Hepatic stellate cell (primary cell): ENCODE measurements at regions not wholly inside any gene's neighbourhood (a gene's known extent, or its start where the extent isn't known, plus 50 kb on each side); places are given as distances from the start of the nearest gene placed in this dataset.
A peak's percentile ranks its signal among the peaks of the same experiment; 100 is the strongest.

ENCODE experiments used
- DNase-seq: peaks from one replicate; pipeline ENCODE4 v3.0.0; 2011; ENCODE audit warnings: low spot score

DNA sequence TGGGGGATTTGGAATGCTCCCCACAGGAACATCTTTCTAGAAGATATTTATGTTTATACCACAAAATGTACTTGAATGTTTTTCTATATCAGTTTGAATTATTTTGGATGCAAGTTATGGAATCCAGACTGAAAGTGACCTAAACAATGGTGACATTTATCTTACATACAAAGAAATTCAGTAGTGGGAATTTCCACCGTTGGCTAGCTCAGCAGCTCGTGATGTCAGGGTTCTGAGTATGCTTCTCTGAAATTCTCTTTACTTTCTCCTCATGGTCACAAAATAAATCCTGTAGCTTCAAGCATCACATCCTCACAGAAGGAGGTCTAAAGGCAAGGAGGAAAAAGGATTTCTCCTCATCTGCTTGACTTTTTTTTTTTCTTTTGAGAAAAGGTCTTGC is 105.3 kb downstream of the AKAIN1 start:
- no peak for DNase-seq

- no peak for DNase-seq
Observed at GRCh38 chr18:5075297-5075696, 121.8 kb downstream of the AKAIN1 start.

DNA sequence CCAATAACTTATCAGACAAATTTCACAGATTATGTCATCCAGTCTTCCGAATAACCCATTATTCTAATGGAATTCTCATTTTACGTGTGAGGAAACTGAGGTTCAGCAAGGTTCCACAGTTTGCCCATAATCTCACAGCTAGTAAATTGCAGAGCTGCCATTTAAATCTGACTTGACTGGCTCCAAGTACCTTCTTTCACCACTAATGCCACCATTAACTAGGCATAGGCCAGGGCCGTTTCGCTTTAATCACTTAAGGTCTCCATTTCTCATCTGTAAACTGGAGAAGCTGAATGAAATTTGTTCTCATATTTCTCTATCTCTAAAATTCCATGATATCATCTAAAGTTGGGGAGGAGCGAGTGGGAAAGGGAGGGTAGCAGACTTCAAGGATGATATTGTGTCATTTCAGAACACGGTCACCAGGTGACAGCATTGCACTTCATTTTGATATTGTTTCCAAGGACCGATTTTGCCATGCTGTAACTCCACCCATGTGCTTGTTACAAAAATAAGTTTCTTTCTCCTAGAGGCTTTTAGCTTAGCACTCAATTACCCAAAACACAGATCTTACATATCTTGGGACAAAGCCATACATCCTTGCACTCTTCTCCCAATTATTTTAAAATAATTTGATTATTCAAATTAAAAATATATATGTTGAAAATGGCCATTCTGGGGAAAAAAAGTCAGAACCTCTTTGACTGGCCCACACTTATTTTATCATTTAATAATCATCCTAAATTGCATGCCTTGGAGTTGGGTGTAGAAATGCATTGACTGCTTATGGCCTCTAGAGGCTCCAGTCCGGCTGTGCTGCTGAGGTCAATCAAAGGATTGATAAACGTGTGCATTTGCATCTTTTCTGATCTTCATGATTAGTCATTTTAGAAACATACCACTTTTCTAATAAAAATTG is 123.8 kb downstream of the AKAIN1 start:
- DNase-seq: peak; percentile 4

DNA sequence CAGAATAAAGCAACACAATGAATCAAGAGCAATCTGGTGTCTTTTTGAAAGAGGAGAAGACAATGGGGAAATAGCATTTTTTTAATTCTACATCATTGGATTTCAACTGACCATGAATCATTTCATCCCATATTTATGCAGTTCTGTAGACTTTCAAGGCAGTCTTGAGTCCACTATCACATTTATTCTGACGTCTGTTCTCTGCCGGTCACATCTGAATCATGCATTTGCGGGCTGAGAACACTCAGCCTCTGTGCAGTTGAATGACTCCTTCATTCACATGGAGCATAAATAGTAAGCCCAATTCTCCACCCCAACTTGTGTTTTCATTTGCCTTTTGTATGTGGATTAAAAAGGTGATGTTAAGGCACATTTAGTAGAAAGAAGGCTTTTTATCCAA is 128.2 kb downstream of the AKAIN1 start:
- no peak for DNase-seq

GRCh38 chr18:5066380-5066977 is 130.6 kb downstream of the AKAIN1 start:
- no peak for DNase-seq

DNA sequence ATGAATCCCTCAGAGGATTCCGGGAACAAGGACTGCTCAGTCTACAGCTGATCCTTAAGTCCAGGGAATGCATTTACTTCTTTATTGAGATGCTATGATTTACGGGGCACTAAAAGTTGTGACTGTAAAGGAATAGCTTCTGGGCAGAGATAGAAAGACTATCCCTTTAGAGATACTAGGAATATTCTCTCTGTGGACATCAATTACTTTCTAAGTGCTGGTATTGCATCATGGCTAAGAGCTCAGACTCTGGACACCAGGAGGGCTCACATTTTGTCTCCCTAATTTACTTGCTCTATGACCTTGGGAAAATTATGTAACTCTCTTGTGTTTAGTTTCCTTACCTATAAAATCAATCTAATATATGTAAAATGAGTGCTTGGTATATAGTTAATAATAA is 131.4 kb downstream of the AKAIN1 start:
- no peak for DNase-seq

DNA sequence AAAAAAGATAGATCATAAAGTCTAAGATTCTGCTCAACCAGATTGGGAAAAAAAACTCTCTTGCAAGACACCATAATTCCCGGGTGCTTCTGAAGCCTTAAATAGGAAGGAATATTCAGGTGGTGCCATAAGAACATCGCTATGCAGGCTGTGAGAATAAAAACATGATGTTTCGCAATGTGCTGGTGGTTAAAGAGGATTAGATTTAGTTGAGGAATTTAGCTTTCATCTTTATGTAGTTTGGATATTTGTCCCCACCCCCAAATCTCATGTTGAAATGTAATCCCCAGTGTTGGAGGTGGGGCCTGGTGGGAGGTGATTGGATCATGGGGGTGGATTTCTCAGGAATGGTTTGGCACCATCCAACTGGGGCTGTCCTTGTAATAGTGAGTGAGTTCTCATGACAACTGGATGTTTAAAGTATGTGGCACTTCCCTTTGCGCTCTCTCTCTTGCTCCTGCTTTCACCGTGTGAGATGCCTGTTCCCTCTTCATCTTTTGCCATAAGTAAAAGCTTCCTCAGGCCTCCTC is 132.2 kb downstream of the AKAIN1 start:
- no peak for DNase-seq

DNA sequence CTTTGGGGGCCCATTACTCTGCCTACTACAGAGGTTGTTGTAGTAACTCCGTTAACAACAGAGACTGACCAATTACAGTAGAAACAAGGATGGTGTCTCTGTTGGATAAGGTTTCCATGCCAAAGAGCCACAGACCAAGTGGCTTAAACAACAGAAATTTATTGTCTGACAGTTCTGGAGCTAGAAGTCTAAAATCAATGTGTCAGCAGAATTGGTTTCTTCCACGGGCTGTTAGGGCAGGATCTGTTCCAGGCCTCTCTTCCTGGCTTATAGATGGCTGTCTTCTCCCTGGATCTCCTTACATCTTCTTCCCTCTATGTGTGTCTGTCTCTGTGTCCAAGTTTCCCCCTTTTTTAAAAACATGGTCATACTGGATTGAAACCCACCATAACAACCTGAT is 135.3 kb downstream of the AKAIN1 start:
- DNase-seq: no peak

- DNase-seq: no peak
Observed at GRCh38 chr18:5060543-5060942, 136.5 kb downstream of the AKAIN1 start.

DNA sequence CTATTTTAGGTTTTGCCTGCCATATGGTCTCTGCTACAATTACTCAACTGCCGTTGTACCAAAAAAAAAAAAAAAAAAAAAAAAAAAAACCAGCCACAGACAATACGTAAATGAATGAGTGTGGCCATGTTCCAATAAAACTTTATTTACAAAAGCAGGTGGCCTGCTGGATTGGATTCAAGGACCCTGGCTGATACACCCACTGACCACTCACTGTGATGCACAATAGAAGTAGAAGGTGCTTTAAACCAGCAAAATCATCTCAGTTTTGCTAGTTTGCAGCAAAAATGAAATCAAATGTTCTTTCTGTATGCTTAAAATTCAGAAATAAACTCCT is 137.4 kb downstream of the AKAIN1 start:
- no peak for DNase-seq

DNA sequence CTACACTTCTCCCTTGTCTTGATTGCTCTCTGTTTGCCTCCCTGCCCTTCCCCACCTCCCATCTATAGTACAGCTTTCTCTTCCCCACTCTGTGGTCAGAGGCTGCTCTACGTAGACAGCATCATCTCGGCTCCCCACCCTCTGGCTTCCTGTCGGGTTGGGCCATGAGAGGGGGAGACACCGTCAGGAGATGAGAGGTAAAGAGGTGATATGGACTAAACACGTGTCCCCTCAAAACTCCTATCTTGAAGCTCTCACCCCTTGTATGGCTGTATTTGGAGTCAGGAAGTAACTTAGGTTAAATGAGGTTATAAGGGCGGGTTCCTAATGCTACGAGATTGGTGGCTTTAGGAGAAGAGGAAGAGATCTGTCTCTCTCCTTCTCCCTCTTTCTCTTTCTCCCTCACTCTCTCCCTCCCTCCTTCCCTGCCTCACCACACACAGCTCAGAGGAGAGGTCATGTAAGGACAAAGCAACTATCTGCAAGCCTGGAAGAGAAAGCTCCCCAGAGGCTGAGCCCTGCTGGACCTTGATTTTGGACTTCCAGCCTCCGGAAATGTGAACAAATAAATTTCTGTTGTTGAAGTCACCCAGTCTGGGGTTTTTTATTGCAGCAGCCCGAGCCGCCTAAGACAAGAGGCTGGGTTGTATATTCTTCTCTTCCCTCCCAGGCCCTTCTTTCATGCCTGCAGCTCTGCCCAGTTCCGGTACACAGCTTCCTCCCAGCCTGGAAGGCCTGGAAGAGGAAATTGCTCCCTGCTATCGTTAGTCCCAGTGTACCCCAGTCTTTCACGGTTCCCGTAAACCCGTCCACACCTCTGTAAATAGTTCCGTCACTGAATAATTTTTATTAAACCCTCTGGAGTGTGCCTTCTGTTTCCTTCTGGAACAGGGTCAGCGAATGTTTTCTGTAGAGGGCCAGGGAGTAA is 138.0 kb downstream of the AKAIN1 start:
- no peak for DNase-seq

DNA sequence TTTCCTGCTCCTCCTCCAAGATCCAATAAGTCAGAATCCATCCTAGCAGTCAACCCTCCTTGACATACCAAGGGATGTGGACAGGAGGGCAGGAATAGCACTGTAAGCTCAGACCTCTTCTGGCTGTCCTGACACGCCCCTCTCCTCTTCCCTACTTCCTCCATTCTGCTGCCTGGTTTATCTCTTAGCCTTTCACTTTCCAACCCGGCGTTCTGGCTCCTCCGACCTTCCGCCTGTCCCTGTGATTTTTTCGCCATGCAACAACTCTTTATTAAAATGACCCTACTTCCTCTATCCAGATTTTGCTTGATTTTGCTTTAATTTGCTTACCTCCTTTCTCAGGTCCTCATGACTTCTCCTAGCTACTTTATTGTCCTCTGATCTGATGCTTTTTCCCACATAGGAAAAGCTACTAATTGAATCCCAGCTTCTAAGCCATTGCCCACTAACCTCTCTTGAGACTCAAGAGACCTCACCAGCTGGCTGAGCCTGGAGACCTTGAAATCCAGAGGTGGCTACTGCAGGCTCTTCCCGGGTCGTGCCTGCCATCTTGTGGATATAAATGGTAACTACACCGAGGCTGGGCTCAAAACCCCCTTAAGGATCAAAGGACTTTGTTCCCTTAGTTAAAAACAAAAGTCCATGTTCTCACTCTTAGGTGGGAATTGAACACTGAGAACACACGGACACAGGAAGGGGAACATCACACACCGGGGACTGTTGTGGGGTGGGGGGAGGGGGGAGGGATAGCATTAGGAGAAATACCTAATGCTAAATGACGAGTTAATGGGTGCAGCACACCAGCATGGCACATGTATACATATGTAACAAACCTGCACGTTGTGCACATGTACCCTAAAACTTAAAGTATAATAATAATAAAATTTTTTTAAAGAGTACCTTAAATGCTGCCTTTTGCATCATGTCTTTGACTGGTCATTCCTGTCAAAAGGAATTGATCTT is 139.4 kb downstream of the AKAIN1 start:
- peak; percentile 26 for DNase-seq

DNA sequence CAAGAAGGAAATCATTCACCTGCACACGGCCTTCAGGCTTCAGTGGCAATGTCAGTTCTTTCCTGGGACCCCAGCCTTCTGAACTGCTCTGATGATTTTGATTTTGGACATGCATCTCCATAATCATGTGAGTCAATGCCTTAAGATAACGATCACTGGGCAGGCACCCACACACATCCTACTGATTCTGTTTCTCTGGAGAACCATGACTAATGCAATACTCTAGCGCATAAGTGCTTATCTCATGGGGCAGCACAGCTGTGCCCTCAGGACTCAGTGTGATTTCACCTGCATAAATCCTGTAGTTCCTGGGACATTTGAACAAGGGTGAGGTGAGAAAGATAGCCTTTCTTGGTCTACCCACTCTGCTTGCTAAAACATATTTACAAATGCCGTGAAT is 144.6 kb downstream of the AKAIN1 start:
- no peak for DNase-seq

DNA sequence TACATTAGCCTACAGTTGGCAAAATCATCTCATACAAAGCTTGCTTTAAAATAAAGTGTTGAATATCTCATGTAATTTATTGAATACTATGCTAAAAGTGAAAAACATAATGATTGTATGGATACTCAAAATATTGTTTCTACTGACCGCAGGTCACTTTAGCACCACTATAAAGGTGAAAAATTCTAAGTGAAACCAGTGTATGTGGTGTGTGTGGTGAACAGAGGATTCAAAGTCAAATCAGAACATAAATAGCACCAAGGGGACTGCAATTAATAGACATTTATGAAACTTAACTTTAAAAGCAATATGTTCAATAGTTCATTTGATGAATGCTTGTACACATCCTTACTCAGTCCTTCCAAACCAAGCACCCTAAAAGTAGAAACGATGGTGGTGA is 145.8 kb downstream of the AKAIN1 start:
- DNase-seq: no peak

DNA sequence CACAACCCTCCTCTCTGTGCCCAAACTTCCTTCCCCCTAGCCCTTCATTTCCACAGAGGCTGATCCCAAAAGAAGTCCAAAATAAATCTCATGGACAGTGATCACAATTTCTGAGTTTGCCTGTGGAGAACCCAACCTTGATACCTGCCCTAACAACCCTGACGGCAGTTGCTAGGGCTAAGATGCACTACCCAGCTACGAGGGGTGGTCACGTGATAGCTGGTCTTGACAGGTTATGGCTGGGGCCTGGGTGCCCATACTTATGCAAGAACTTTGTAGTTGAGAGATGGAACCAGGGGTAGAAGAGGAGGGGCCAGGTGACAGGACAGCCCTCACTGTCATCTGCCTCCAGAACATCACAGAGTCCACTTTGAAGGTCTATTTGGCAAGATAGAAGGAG is 147.9 kb downstream of the AKAIN1 start:
- DNase-seq: no peak

- DNase-seq: no peak
Observed at GRCh38 chr18:5040476-5040875, 156.6 kb downstream of the AKAIN1 start.

DNA sequence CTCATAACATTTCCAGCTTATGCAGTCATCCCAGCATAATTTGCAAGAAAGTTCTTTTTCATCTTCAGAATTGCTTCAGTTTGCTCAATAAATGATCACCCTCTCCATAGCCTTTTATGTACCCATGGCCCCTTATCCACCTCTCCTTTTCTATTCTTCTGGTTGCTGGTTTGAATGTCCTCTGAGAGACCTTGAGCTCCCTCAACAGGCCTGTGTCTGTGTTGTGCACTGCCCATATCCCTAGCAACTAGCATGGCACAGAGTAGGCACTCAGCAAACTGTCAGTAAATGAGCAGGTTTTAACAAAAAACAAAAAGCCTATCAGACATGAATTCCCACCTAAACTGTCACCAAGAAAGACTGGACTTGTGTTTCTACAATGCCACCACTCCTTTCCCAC is 160.5 kb downstream of the AKAIN1 start:
- DNase-seq: no peak

- no peak for DNase-seq
Observed at GRCh38 chr18:5031216-5031615, 165.8 kb downstream of the AKAIN1 start.

DNA sequence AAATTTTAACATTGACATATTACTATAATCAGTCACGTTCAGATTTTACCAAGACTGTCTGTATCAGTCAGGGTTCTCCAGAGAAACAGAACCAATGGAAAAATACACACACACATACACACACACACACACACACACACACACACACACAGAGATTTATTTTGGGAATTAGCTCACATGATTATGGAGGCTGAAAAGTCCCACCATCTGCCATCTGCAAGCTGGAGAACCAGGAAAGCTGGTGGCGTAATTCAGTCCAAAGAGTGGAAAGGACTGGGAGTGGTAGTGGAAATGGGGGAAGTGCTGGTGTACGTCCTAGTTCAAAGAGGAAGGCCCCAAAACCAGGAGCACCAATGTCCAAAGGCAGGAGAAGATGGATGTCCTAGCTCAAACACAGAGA is 166.4 kb downstream of the AKAIN1 start:
- DNase-seq: no peak

GRCh38 chr18:5029592-5029991 is 167.5 kb downstream of the AKAIN1 start:
- no peak for DNase-seq

GRCh38 chr18:5024741-5025140 is 172.3 kb downstream of the AKAIN1 start:
- DNase-seq: no peak
